Cardiac fibroblast (primary cell): ENCODE measurements at regions not wholly inside any gene's neighbourhood (a gene's known extent, or its start where the extent isn't known, plus 50 kb on each side); places are given as distances from the start of the nearest gene placed in this dataset.
"Not testable (repeated sequence)": the region's sequence is repeated elsewhere in the genome, so short reads cannot be mapped to it uniquely, and the experiment has no call there.

ENCODE experiments used
- DNase-seq, 2 donors: peaks; one replicate each; pipeline versions ENCODE4 v3.0.0 to v3.0.0-alpha.2; 2010; ENCODE audit warnings: low read depth in 2 of 2
- H3K4me3 ChIP-seq, 2 donors: replicated peaks in 1 of 2; 1 replicate in 1 of 2; 2 replicates in 1 of 2; pipeline ENCODE4 v1.5.1; 2011; ENCODE audit warnings: low read depth in 2 of 2, low read length in 2 of 2, mild to moderate bottlenecking in 2 of 2, moderate library complexity in 1 of 2
- TF ChIP-seq, protein P1 (sequence below): IDR thresholded peaks from one replicate; pipeline ENCODE4 v1.5.1; 2011; ENCODE audit warnings: low read depth, mild to moderate bottlenecking, low read length, inconsistent platforms

DNA sequence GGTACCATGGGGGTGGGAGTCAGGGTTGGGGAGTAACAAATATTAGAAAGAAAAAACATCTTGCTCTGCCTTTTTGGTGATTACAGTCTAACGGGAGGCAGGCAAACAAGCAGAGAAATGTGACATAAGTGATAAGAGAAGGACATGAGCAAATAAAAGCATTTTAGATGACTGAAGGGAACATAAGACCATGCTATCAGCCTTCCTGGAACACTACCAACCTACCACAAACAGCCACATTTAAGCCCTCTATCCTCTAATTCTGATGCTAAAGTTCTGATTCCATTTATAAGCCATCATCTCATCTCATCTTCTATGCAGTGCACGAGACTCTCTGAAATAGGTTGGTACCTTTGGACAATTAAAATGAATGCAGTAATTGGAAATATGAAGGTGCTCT, 243.4 kb upstream of the P2RY1 start:
- no peak for DNase-seq
- TF ChIP-seq, protein P1, sequence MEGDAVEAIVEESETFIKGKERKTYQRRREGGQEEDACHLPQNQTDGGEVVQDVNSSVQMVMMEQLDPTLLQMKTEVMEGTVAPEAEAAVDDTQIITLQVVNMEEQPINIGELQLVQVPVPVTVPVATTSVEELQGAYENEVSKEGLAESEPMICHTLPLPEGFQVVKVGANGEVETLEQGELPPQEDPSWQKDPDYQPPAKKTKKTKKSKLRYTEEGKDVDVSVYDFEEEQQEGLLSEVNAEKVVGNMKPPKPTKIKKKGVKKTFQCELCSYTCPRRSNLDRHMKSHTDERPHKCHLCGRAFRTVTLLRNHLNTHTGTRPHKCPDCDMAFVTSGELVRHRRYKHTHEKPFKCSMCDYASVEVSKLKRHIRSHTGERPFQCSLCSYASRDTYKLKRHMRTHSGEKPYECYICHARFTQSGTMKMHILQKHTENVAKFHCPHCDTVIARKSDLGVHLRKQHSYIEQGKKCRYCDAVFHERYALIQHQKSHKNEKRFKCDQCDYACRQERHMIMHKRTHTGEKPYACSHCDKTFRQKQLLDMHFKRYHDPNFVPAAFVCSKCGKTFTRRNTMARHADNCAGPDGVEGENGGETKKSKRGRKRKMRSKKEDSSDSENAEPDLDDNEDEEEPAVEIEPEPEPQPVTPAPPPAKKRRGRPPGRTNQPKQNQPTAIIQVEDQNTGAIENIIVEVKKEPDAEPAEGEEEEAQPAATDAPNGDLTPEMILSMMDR, result no peak
- no peak overlapping the region for H3K4me3 ChIP-seq

DNA sequence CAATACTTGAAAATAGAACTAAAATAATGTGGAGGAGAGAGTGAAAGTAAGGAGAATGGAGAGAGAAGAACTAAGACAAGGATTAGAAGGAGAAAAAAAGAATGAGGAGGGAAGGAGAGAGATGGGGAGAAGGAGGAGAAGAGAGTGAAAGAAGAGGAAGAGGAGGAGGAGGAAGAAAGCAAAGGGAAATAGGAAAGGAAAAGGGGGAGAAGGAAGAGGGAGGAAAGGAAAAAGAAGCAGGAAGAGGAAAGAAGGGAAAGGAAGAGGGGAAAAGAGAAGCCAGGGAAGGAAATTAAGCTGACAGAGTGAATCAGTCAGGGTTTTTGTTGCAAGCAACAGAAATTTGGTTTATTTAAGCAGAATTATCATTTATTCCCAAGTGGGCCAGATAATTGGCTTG, 241.7 kb upstream of the P2RY1 start:
- DNase-seq, result no peak
- TF ChIP-seq, protein P1, result no peak
- H3K4me3 ChIP-seq, result no peak overlapping the region

DNA sequence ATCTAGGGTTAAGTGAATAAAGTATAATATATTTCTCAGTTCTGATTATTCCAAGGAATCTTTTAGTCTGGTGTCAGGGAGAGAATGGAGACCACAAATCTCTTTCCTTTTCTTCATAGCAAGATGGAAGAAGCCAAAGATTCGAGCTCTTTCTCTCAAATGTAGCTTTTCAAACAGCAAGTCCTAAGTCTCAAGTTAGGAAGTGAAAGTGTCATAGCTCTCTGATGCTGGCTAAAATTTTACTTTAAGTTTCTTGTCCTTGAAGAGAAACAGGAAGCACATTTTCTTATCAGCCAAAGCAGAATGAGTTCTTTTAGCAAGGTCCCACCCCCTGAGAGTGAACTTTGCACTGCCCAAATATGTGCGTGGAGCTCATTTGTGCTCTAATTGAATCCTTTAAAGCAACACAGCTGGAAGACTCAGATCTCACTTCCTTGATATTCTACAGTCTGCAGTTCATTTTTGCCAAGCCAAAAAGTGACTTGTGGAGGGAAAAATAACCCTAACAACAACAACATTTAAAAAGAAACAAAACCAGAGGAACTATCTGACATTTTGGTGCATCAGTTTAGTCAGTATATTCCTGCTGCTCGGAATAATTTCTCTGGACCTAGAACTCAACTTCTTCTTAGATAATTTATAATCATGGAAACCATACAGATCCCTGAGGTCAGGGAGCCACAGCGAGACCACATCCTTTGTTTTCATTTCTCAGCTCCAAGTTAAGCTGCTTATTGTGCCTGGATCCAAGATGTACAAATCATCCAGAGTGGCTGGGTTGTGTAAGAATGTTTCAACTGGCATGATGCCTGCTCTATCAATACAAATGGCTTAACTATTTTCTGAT, 238.7 kb upstream of the P2RY1 start:
- peak; percentile 84 to 89 for DNase-seq
- TF ChIP-seq, protein P1, result no peak
- peak overlapping the region in 1 of 2 donors; percentile 22 for H3K4me3 ChIP-seq

DNA sequence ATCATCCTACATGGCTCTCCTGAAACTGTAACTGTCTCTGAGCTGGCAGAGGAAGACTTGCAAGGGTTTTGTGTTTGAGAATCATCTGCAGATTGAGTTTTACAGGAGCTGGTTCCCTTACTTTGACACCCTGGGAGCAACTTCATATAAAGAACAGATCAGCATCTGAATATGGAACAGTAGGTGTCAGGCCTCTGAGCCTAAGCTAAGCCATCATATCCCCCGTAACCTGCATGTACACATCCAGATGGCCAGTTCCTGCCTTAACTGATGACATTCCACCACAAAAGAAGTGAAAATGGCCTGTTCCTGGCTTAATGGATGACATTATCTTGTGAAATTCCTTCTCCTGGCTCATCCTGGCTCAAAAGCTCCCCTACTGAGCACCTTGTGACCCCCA, 238.1 kb upstream of the P2RY1 start:
- H3K4me3 ChIP-seq, DNase-seq: not testable (repeated sequence)

DNA sequence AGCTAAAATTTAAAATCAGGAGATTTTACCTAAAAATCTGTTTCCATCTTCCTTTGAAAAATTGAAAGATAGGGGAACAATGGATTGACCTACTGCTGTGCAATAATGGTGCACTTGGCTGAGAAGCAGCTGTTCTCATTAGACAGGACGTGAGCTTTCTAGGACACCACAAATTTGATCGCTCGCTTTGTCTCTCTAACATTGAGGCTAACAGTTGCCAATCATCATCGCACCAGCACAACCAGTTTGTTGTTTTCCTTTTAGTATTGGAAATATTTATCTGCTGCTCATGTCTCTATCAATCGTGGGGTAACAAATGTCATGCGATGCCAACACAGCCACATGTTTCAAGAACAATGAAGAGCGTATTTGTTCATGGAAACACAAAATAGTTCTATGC, 228.8 kb upstream of the P2RY1 start:
- no peak overlapping the region for H3K4me3 ChIP-seq
- no peak for DNase-seq
- TF ChIP-seq, protein P1, result no peak

DNA sequence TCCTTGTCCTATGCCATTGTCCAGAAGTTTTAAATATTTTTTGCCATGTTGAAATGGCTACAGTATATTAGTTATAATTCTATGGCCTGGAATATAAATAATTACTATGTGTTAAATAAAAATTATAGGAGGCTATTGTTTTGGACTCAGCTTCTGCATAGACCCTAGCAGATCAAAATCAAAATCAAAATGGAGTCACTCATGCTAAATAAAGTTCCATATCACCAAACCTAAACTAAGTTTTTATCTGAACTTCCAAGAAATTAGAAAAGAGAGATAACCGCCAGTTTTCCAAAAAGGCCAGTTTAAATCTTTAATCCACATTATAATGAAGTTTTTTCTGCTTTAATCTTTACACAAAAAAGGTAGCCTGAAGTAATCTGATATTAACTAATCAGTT, 227.8 kb upstream of the P2RY1 start:
- DNase-seq, result no peak

More for the DNA sequence above, 227.8 kb upstream of the P2RY1 start:
- no peak overlapping the region for H3K4me3 ChIP-seq
- TF ChIP-seq, protein P1, result no peak
